CD4-positive, alpha-beta T cell treated with Interleukin-10 for 1 hour (primary cell): ENCODE measurements at regions not wholly inside any gene's neighbourhood (a gene's known extent, or its start where the extent isn't known, plus 50 kb on each side); places are given as distances from the start of the nearest gene placed in this dataset.
"Not testable (repeated sequence)": the region's sequence is repeated elsewhere in the genome, so short reads cannot be mapped to it uniquely, and the experiment has no call there.

ENCODE experiments used
- DNase-seq: peaks from one replicate; pipeline ENCODE4 v3.0.0-alpha.2; 2020

GRCh38 chr2:11075221-11075620 is 80.0 kb upstream of the SLC66A3 start:
- no peak for DNase-seq

GRCh38 chr2:11077411-11077810 is 77.9 kb upstream of the SLC66A3 start:
- no peak for DNase-seq

GRCh38 chr2:11079136-11079824 is 76.0 kb upstream of the SLC66A3 start:
- no peak for DNase-seq

GRCh38 chr2:11080253-11081115 is 74.8 kb upstream of the SLC66A3 start:
- DNase-seq = no peak

GRCh38 chr2:11082880-11083279 is 72.4 kb upstream of the SLC66A3 start:
- no peak for DNase-seq

GRCh38 chr2:11088821-11089220 is 66.4 kb upstream of the SLC66A3 start:
- DNase-seq = not testable (repeated sequence)

- no peak for DNase-seq
Measured at GRCh38 chr2:11090187-11090586, 65.1 kb upstream of the SLC66A3 start.

- no peak for DNase-seq
Measured at GRCh38 chr2:11092701-11093335, 62.4 kb upstream of the SLC66A3 start.

GRCh38 chr2:11093467-11093866 is 61.8 kb upstream of the SLC66A3 start:
- no peak for DNase-seq

GRCh38 chr2:11094021-11094810 is 61.1 kb upstream of the SLC66A3 start:
- no peak for DNase-seq

- DNase-seq = no peak
Measured at GRCh38 chr2:11096591-11096990, 58.7 kb upstream of the SLC66A3 start.

- no peak for DNase-seq
Measured at GRCh38 chr2:11097038-11097720, 58.1 kb upstream of the SLC66A3 start.

- no peak for DNase-seq
Measured at GRCh38 chr2:11097854-11098387, 57.3 kb upstream of the SLC66A3 start.

- DNase-seq = no peak
Measured at GRCh38 chr2:11099122-11100065, 55.9 kb upstream of the SLC66A3 start.

GRCh38 chr2:11100130-11100529 is 55.1 kb upstream of the SLC66A3 start:
- DNase-seq = no peak

- no peak for DNase-seq
Measured at GRCh38 chr2:11100976-11101375, 54.3 kb upstream of the SLC66A3 start.

GRCh38 chr2:11101430-11101829 is 53.8 kb upstream of the SLC66A3 start:
- no peak for DNase-seq

- DNase-seq = no peak
Measured at GRCh38 chr2:11102466-11102865, 52.8 kb upstream of the SLC66A3 start.

GRCh38 chr2:11102956-11103860 is 52.1 kb upstream of the SLC66A3 start:
- no peak for DNase-seq
